ENCODE measurements at regions not wholly inside any gene's neighbourhood (a gene's known extent, or its start where the extent isn't known, plus 50 kb on each side); places are given as distances from the start of the nearest gene placed in this dataset.

- Histone ChIP-seq H3K9me2 (no peaks in the 10 kb centered on the region), H3K27ac (ENCODE audit: low read depth in 2 of 2, low read length in 1 of 2) (no peak overlapping the region), H3K4me2 (no peak overlapping the region), H3K9me3 (no peaks in the 10 kb centered on the region), H3K4me3 (ENCODE audit: low read depth in 2 of 2, low read length in 1 of 2) (no peak overlapping the region), H2AFZ (ENCODE audit: low read depth) (no peak overlapping the region), H3K4me1 (ENCODE audit: control insufficient read depth in 1 of 2, insufficient read depth in 2 of 2, low read depth in 1 of 2, low read length in 1 of 2) (peaks cover 13 to 66% of the 10 kb centered on the region in 2 experiments), H3K27me3 (ENCODE audit: insufficient read depth) (no peaks in the 10 kb centered on the region), H3K9ac (no peak overlapping the region), H3K79me2 (ENCODE audit: insufficient read depth) (no peaks in the 10 kb centered on the region), H3K36me3 (replicated peaks in 1 of 2; ENCODE audit: control insufficient read depth in 1 of 2, insufficient read depth in 2 of 2, low read length in 1 of 2) (no peaks in the 10 kb centered on the region), H4K20me1 (ENCODE audit: insufficient read depth) (no peaks in the 10 kb centered on the region), H3F3A (replicated peaks; ENCODE audit: insufficient read depth) (no peaks in the 10 kb centered on the region)
- TF ChIP-seq SMC3 (IDR thresholded peaks at IDR 0.05; ENCODE audit: low read depth, low read length) (no peak), RCOR1 (IDR thresholded peaks at IDR 0.05; ENCODE audit: low read length) (no peak), RAD21 (IDR thresholded peaks at IDR 0.05; ENCODE audit: low read length) (no peak), EZH2phosphoT487 (IDR thresholded peaks at IDR 0.05; ENCODE audit: borderline replicate concordance, low read depth) (no peak), NFIC (IDR thresholded peaks at IDR 0.05; ENCODE audit: borderline replicate concordance) (no peak), PBX3 (IDR thresholded peaks at IDR 0.05) (no peak), FOSL2 (IDR thresholded peaks at IDR 0.05; ENCODE audit: borderline replicate concordance, low read depth) (no peak), RXRA (IDR thresholded peaks at IDR 0.05; ENCODE audit: borderline replicate concordance, low read depth) (no peak), ELF1 (IDR thresholded peaks at IDR 0.05) (no peak), SIN3A (IDR thresholded peaks at IDR 0.05; ENCODE audit: borderline replicate concordance, low read depth, low read length) (no peak), GABPA (IDR thresholded peaks at IDR 0.05; ENCODE audit: low read depth) (no peak)
- TF ChIP-seq, protein P1, sequence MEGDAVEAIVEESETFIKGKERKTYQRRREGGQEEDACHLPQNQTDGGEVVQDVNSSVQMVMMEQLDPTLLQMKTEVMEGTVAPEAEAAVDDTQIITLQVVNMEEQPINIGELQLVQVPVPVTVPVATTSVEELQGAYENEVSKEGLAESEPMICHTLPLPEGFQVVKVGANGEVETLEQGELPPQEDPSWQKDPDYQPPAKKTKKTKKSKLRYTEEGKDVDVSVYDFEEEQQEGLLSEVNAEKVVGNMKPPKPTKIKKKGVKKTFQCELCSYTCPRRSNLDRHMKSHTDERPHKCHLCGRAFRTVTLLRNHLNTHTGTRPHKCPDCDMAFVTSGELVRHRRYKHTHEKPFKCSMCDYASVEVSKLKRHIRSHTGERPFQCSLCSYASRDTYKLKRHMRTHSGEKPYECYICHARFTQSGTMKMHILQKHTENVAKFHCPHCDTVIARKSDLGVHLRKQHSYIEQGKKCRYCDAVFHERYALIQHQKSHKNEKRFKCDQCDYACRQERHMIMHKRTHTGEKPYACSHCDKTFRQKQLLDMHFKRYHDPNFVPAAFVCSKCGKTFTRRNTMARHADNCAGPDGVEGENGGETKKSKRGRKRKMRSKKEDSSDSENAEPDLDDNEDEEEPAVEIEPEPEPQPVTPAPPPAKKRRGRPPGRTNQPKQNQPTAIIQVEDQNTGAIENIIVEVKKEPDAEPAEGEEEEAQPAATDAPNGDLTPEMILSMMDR (IDR thresholded peaks at IDR 0.05): no peak
- TF ChIP-seq, protein P2, sequence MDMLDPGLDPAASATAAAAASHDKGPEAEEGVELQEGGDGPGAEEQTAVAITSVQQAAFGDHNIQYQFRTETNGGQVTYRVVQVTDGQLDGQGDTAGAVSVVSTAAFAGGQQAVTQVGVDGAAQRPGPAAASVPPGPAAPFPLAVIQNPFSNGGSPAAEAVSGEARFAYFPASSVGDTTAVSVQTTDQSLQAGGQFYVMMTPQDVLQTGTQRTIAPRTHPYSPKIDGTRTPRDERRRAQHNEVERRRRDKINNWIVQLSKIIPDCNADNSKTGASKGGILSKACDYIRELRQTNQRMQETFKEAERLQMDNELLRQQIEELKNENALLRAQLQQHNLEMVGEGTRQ (IDR thresholded peaks at IDR 0.05; ENCODE audit: borderline replicate concordance, low read depth, low read length): no peak
- ChIA-PET CTCF (interaction anchor here (1.5 kb wide), 1 partner anchor 9 kb away, joined by 3 read pairs; no protein-coding TSS in a partner anchor), POLR2A (no interaction called here)
- no peak for DNase-seq
- 86% methylated on average over 5 of the region's 11 CpGs for WGBS (ENCODE audit: low lambda C conversion rate)
Observed at GRCh38 chr5:135238622-135239452, 160.2 kb downstream of the MACROH2A1 start.
